ENCODE measurements at regions not wholly inside any gene's neighbourhood (a gene's known extent, or its start where the extent isn't known, plus 50 kb on each side); places are given as distances from the start of the nearest gene placed in this dataset.
"Not testable (repeated sequence)": the region's sequence is repeated elsewhere in the genome, so short reads cannot be mapped to it uniquely, and the experiment has no call there.

DNA sequence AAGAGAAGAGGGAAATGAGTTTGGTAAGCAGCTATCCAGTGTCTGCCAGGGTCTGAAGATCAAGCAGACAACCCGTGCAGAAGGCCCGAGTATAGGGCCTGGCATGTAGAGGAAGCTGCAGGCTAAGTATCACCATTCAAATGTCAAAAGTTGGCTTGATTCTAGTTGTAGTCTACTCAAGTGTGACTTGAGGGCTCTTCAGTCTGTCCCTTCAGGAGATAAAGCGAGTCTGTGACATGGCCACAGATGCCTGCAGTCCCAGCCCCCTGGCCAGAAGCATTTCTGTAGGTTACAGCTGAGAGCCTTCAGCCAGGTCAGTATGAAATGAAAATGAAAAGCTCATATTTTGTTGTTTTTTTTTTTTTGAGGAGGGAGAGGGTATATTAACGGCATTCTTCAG lies 97.8 kb upstream of the EEPD1 start:
- Histone ChIP-seq H3K27ac (no peak overlapping the region), H3K4me3 (no peak overlapping the region), H3K9me3 (no peaks in the 10 kb centered on the region), H3K4me1 (no peaks in the 10 kb centered on the region), H3K27me3 (no peaks in the 10 kb centered on the region), H3K36me3 (no peaks in the 10 kb centered on the region)
- no peak for DNase-seq
- WGBS, 5 donors = 88 to 94% (median 91%) methylated on average over 4 of the region's 4 CpGs
- TF ChIP-seq, protein P1, sequence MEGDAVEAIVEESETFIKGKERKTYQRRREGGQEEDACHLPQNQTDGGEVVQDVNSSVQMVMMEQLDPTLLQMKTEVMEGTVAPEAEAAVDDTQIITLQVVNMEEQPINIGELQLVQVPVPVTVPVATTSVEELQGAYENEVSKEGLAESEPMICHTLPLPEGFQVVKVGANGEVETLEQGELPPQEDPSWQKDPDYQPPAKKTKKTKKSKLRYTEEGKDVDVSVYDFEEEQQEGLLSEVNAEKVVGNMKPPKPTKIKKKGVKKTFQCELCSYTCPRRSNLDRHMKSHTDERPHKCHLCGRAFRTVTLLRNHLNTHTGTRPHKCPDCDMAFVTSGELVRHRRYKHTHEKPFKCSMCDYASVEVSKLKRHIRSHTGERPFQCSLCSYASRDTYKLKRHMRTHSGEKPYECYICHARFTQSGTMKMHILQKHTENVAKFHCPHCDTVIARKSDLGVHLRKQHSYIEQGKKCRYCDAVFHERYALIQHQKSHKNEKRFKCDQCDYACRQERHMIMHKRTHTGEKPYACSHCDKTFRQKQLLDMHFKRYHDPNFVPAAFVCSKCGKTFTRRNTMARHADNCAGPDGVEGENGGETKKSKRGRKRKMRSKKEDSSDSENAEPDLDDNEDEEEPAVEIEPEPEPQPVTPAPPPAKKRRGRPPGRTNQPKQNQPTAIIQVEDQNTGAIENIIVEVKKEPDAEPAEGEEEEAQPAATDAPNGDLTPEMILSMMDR (IDR thresholded peaks at IDR 0.05) = no peak
- TF ChIP-seq EP300 (IDR thresholded peaks at IDR 0.05) = no peak
- no peak for TF ChIP-seq POLR2AphosphoS5 (IDR thresholded peaks at IDR 0.05)
- TF ChIP-seq POLR2A (IDR thresholded peaks at IDR 0.05) = no peak
- intact Hi-C loops (cut with DNase I; ENCODE audit: low total_unique reads) = no loop called here

DNA sequence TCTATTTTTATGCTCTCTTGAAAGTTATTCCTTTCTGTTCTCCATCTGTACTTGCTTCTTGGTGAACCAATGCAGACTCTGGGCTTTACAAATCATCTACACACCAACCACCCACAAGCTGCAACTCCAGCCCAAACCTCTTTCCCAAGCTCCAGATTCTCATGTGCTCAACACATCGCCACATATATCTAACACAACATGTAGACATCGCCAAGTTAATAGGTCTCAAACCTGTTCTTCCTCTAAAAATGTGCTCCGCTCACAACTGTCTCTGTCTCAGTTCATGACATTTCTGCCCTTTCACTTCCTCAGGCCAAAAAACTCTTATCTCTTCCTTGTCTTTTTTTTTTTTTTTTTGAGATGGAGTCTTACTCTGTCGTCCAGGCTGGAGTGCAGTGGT lies 95.7 kb upstream of the EEPD1 start:
- no peak for DNase-seq
- Histone ChIP-seq H3K36me3 (no peaks in the 10 kb centered on the region), H3K27ac (no peak overlapping the region), H3K27me3 (no peaks in the 10 kb centered on the region), H3K4me3 (no peak overlapping the region), H3K9me3 (no peaks in the 10 kb centered on the region), H3K4me1 (no peaks in the 10 kb centered on the region)
- 70 to 92% (median 78%) methylated on average over 4 of the region's 4 CpGs for WGBS, 5 donors
- intact Hi-C loops (cut with DNase I; ENCODE audit: low total_unique reads) = no loop called here
- no peak for TF ChIP-seq EP300 (IDR thresholded peaks at IDR 0.05)
- TF ChIP-seq, protein P1 (IDR thresholded peaks at IDR 0.05) = no peak

DNA sequence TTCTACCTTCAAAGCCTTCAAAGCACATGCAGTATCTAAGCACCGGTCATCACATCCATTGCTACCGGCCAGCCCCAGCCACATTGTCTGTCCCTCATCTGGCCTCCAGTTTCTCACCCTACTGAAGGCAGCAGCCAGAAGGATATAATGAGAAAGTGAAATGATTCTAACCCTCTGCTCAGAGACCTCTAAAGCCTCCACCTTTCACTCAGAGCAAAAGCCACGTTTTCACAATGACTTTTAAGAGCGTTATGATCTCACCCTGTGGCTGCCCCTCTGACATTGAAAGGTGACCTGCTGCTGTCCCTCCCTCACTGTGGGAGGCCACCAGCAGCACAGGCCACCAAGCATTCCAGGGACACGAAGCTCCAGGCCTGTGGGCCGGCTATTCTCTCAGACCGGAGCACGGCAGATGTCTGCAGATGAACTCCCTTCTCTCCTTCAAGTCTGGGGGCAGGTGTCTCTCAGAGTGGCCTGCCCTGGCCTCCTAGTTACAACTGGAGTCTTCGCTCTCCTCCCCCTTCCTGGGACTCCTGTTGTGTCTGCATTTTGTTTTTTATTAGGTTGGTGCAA lies 94.9 kb upstream of the EEPD1 start:
- intact Hi-C loops (cut with DNase I; ENCODE audit: low total_unique reads) = no loop called here

DNA sequence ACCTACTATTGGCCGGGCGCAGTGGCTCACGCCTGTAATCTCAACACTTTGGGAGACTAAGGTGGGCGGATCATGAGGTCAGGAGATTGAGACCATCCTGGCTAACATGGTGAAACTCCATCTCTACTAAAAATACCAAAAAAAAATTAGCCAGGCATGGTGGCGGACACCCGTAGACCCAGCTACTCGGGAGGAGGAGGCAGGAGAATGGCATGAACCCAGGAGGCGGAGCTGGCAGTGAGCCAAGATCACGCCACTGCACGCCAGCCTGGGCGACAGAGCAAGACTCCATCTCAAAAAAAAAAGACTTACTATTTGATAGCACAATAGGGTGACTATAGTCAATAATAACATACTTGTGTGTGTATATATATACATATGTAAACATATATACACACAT lies 92.7 kb upstream of the EEPD1 start:
- WGBS, 5 donors = 84 to 94% (median 84%) methylated on average over 11 of the region's 11 CpGs
- H3K9me3 ChIP-seq; H3K4me1 ChIP-seq; DNase-seq; intact Hi-C loops (cut with DNase I; ENCODE audit: low total_unique reads); H3K4me3 ChIP-seq; H3K27ac ChIP-seq; H3K36me3 ChIP-seq; H3K27me3 ChIP-seq: not testable (repeated sequence)

More for the DNA sequence above, 94.9 kb upstream of the EEPD1 start:
- no peaks in the 10 kb centered on the region for H3K9me3 ChIP-seq
- H3K4me1 ChIP-seq = no peaks in the 10 kb centered on the region
- H3K4me3 ChIP-seq = no peak overlapping the region
- H3K27me3 ChIP-seq = no peaks in the 10 kb centered on the region
- TF ChIP-seq, protein P1 (IDR thresholded peaks at IDR 0.05) = no peak
- TF ChIP-seq EP300 (IDR thresholded peaks at IDR 0.05) = no peak
- no peak for TF ChIP-seq POLR2AphosphoS5 (IDR thresholded peaks at IDR 0.05)
- TF ChIP-seq POLR2A (IDR thresholded peaks at IDR 0.05) = no peak
- WGBS, 5 donors = 87 to 88% (median 87%) methylated on average over 9 of the region's 9 CpGs
- no peaks in the 10 kb centered on the region for H3K36me3 ChIP-seq
- no peak for DNase-seq
- H3K27ac ChIP-seq = no peak overlapping the region

DNA sequence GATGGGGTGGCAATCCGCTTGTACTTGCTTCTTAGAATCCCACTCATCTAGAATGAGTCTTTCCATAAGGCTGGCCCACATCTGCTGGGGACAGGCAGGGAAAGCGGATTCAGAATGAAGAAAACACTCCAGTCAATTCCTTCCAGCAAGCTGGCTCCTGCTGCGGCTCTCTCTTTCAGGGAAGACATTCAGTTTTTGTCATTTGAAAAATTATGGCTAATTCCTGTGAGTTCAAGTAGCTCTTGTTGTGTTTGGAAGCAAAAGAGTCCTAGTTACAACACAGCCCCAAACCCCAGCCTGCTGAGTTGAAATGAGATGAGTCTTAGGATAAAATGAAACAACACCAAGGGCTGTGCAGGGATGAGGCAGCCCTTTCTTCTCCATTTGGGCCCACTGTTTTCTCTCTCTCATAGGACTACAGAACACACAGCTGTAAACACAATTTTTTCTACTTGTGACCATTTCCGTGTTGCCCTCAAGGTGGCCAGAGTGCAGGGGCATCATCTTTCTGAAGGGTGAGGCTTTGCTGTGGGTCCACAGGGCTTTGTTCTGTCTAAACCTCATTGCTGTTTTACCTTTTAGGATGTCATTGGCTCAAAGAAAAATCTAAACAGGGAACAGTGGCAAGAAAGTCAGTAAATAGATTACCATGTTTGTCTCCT lies 90.8 kb upstream of the EEPD1 start:
- H3K27me3 ChIP-seq = no peaks in the 10 kb centered on the region
- intact Hi-C loops (cut with DNase I; ENCODE audit: low total_unique reads) = no loop called here
- no peaks in the 10 kb centered on the region for H3K4me1 ChIP-seq
- H3K36me3 ChIP-seq = no peaks in the 10 kb centered on the region
- peak in 1 of 2 donors; percentile 45 for DNase-seq
- no peaks in the 10 kb centered on the region for H3K9me3 ChIP-seq
- WGBS, 5 donors = 75 to 88% (median 81%) methylated on average over 4 of the region's 4 CpGs
- peak overlapping the region in 2 of 5 donors; percentile 5 to 36 for H3K27ac ChIP-seq
- TF ChIP-seq POLR2A (IDR thresholded peaks at IDR 0.05) (no peak), EP300 (IDR thresholded peaks at IDR 0.05) (no peak)
- H3K4me3 ChIP-seq = no peak overlapping the region

All from stomach (tissue), 8 donors.